ENCODE measurements at regions not wholly inside any gene's neighbourhood (a gene's known extent, or its start where the extent isn't known, plus 50 kb on each side); places are given as distances from the start of the nearest gene placed in this dataset.
A peak's percentile ranks its signal among the peaks of the same experiment; 100 is the strongest.

GRCh38 chr12:92030618-92031017, 115.0 kb downstream of the BTG1 start:
- peaks cover 0 to 9% (median 3%) of the 10 kb centered on the region in 4 donors for H3K4me1 ChIP-seq (ENCODE audit: control insufficient read depth in 4 of 4, insufficient read depth in 4 of 4, low read length in 3 of 4)
- TF ChIP-seq SP1 (IDR thresholded peaks at IDR 0.05) (peak; percentile 55), NR2F2 (IDR thresholded peaks at IDR 0.05) (peak; percentile 30), HNF4A (conservative IDR thresholded peaks at IDR 0.05) (no peak), RAD21 (IDR thresholded peaks at IDR 0.05) (peak in 1 of 2 donors; percentile 49)
- H3K4me3 ChIP-seq (ENCODE audit: low read depth in 1 of 3, low read length in 3 of 3), result no peak overlapping the region
- H3K9me3 ChIP-seq (ENCODE audit: control insufficient read depth in 4 of 4, low read length in 3 of 4), result no peaks in the 10 kb centered on the region
- H3K36me3 ChIP-seq (ENCODE audit: control insufficient read depth in 4 of 4, insufficient read depth in 3 of 4, low read depth in 1 of 4, low read length in 3 of 4), result no peaks in the 10 kb centered on the region
- no peaks in the 10 kb centered on the region for H3K27me3 ChIP-seq (ENCODE audit: control insufficient read depth in 4 of 4, insufficient read depth in 4 of 4, low read length in 3 of 4)
- WGBS, result 57% methylated on average over 3 of the region's 3 CpGs
- no peak for DNase-seq (ENCODE audit: low spot score)
- H3K27ac ChIP-seq (ENCODE audit: low read depth in 1 of 2, low read length in 2 of 2), result peak overlapping the region in 1 of 2 donors; percentile 23
- H3K9ac ChIP-seq (ENCODE audit: low read depth in 1 of 2, low read length in 2 of 2), result no peak overlapping the region

- no peak for TF ChIP-seq GABPA (IDR thresholded peaks at IDR 0.05 in 1 of 2, conservative IDR thresholded peaks at IDR 0.05 in 1 of 2)
- H3K9ac ChIP-seq (ENCODE audit: low read depth in 1 of 2, low read length in 2 of 2), result no peak overlapping the region
- no peaks in the 10 kb centered on the region for H3K27me3 ChIP-seq (ENCODE audit: control insufficient read depth in 4 of 4, insufficient read depth in 4 of 4, low read length in 3 of 4)
- peaks cover 0 to 5% (median 2%) of the 10 kb centered on the region in 4 donors for H3K4me1 ChIP-seq (ENCODE audit: control insufficient read depth in 4 of 4, insufficient read depth in 4 of 4, low read length in 3 of 4)
- H3K36me3 ChIP-seq (ENCODE audit: control insufficient read depth in 4 of 4, insufficient read depth in 3 of 4, low read depth in 1 of 4, low read length in 3 of 4), result no peaks in the 10 kb centered on the region
- peak overlapping the region in 1 of 2 donors; percentile 23 for H3K27ac ChIP-seq (ENCODE audit: low read depth in 1 of 2, low read length in 2 of 2)
- DNase-seq (ENCODE audit: low spot score), result no peak
- no peaks in the 10 kb centered on the region for H3K9me3 ChIP-seq (ENCODE audit: control insufficient read depth in 4 of 4, low read length in 3 of 4)
- WGBS, result 92% methylated on average over 3 of the region's 3 CpGs
- no peak overlapping the region for H3K4me3 ChIP-seq (ENCODE audit: low read depth in 1 of 3, low read length in 3 of 3)
Observed at GRCh38 chr12:92029902-92030586, 115.6 kb downstream of the BTG1 start.

GRCh38 chr12:92029136-92029535, 116.5 kb downstream of the BTG1 start:
- no peak overlapping the region for H3K27ac ChIP-seq (ENCODE audit: low read depth in 1 of 2, low read length in 2 of 2)

More at GRCh38 chr12:92029136-92029535, 116.5 kb downstream of the BTG1 start:
- Histone ChIP-seq H3K4me1 (ENCODE audit: control insufficient read depth in 4 of 4, insufficient read depth in 4 of 4, low read length in 3 of 4) (no peaks in the 10 kb centered on the region), H3K36me3 (ENCODE audit: control insufficient read depth in 4 of 4, insufficient read depth in 3 of 4, low read depth in 1 of 4, low read length in 3 of 4) (no peaks in the 10 kb centered on the region), H3K27me3 (ENCODE audit: control insufficient read depth in 4 of 4, insufficient read depth in 4 of 4, low read length in 3 of 4) (no peaks in the 10 kb centered on the region), H3K4me3 (ENCODE audit: low read depth in 1 of 3, low read length in 3 of 3) (no peak overlapping the region), H3K9me3 (ENCODE audit: control insufficient read depth in 4 of 4, low read length in 3 of 4) (no peaks in the 10 kb centered on the region), H3K9ac (ENCODE audit: low read depth in 1 of 2, low read length in 2 of 2) (no peak overlapping the region)
- WGBS, result 98% methylated on average over 2 of the region's 2 CpGs
- no peak for DNase-seq (ENCODE audit: low spot score)
- TF ChIP-seq REST (IDR thresholded peaks at IDR 0.05) (no peak), RAD21 (IDR thresholded peaks at IDR 0.05) (no peak), SP1 (IDR thresholded peaks at IDR 0.05) (no peak), GABPA (IDR thresholded peaks at IDR 0.05 in 1 of 2, conservative IDR thresholded peaks at IDR 0.05 in 1 of 2) (no peak), RXRA (IDR thresholded peaks at IDR 0.05) (no peak), CTCF (IDR thresholded peaks at IDR 0.05; ENCODE audit: low read depth, low read length, missing input control) (no peak), HNF4G (IDR thresholded peaks at IDR 0.05) (no peak), MAX (IDR thresholded peaks at IDR 0.05) (no peak), JUND (IDR thresholded peaks at IDR 0.05) (no peak), ZBTB33 (IDR thresholded peaks at IDR 0.05) (no peak), NR2F2 (IDR thresholded peaks at IDR 0.05) (no peak), TAF1 (conservative IDR thresholded peaks at IDR 0.05) (no peak), FOXA2 (IDR thresholded peaks at IDR 0.05) (no peak), YY1 (IDR thresholded peaks at IDR 0.05) (no peak), FOXA1 (IDR thresholded peaks at IDR 0.05) (no peak)

All from liver (tissue), 8 donors.